Loucy (cell line): ENCODE measurements at regions not wholly inside any gene's neighbourhood (a gene's known extent, or its start where the extent isn't known, plus 50 kb on each side); places are given as distances from the start of the nearest gene placed in this dataset.

Source experiments
- H2AFZ ChIP-seq: fragments of 200-600 bp; sonication (generic); 2 replicates; pipeline ENCODE4 v1.6.0; 2016; ENCODE audit warnings: antibody characterized with exemption, mild to moderate bottlenecking, low read length, moderate library complexity
- H3F3A ChIP-seq: fragments of 200-600 bp; 2 replicates; pipeline ENCODE4 v1.6.0; 2016; ENCODE audit warnings: antibody characterized with exemption, low read depth, mild to moderate bottlenecking
- H3K27me3 ChIP-seq: fragments of 200-600 bp; sonication (generic); 2 replicates; pipeline ENCODE4 v1.6.1; 2014; ENCODE audit warnings: low read length, mild to moderate bottlenecking; ENCODE audit not compliant: insufficient read depth, poor library complexity, severe bottlenecking
- H3K36me3 ChIP-seq: fragments of 200-600 bp; sonication (generic); 2 replicates; pipeline ENCODE4 v1.6.1; 2016; ENCODE audit warnings: low read length; ENCODE audit not compliant: insufficient read depth
- H3K4me1 ChIP-seq: fragments of 200-600 bp; sonication (generic); 2 replicates; pipeline ENCODE4 v1.5.1; 2014; ENCODE audit warnings: low read length, mild to moderate bottlenecking; ENCODE audit not compliant: insufficient read depth, poor library complexity, severe bottlenecking
- H3K4me2 ChIP-seq: fragments of 200-600 bp; sonication (generic); 2 replicates; pipeline ENCODE4 v1.6.0; 2014; ENCODE audit warnings: antibody characterized with exemption, low read length, low read depth, mild to moderate bottlenecking; ENCODE audit not compliant: poor library complexity, severe bottlenecking
- H3K4me3 ChIP-seq: fragments of 200-600 bp; sonication (generic); 2 replicates; pipeline ENCODE4 v1.5.1; 2014; ENCODE audit warnings: low read length, mild to moderate bottlenecking, mixed read lengths; ENCODE audit not compliant: poor library complexity, severe bottlenecking
- H3K79me2 ChIP-seq: fragments of 200-600 bp; sonication (generic); 2 replicates; pipeline ENCODE4 v1.6.1; 2014; ENCODE audit warnings: low read length; ENCODE audit not compliant: insufficient read depth
- H3K9ac ChIP-seq: fragments of 200-600 bp; sonication (generic); 2 replicates; pipeline ENCODE4 v1.6.0; 2014; ENCODE audit warnings: mild to moderate bottlenecking, low read depth, low read length, moderate library complexity; ENCODE audit not compliant: poor library complexity, severe bottlenecking
- H3K9me2 ChIP-seq: fragments of 200-600 bp; sonication (generic); replicated peaks from 2 replicates; pipeline ENCODE4 v1.6.1; 2016; ENCODE audit warnings: low read depth, low read length, mixed read lengths
- H3K9me3 ChIP-seq: fragments of 200-600 bp; sonication (generic); 2 replicates; pipeline ENCODE4 v1.6.1; 2014; ENCODE audit warnings: mild to moderate bottlenecking, antibody characterized with exemption, low read length, low read depth; ENCODE audit not compliant: insufficient read depth
- H4K20me1 ChIP-seq: fragments of 200-600 bp; sonication (generic); 2 replicates; pipeline ENCODE4 v1.6.0; 2014; ENCODE audit warnings: antibody characterized with exemption, low read length, mild to moderate bottlenecking; ENCODE audit not compliant: insufficient read depth, poor library complexity, severe bottlenecking
- CTCF ChIP-seq: fragments of 200-600 bp; sonication (generic); conservative IDR thresholded peaks from 2 replicates; pipeline ENCODE4 v1.5.1; 2014; ENCODE audit warnings: mild to moderate bottlenecking, antibody characterized with exemption, low read length
- EZH2phosphoT487 ChIP-seq: fragments of 200-600 bp; IDR thresholded peaks from 2 replicates; pipeline ENCODE4 v1.6.1; 2018; ENCODE audit warnings: antibody characterized with exemption, mild to moderate bottlenecking, moderate library complexity, borderline replicate concordance

- H2AFZ ChIP-seq = no peak overlapping the region
- no peaks in the 10 kb centered on the region for H4K20me1 ChIP-seq
- H3K9ac ChIP-seq = no peak overlapping the region
- no peaks in the 10 kb centered on the region for H3K9me2 ChIP-seq
- H3K4me1 ChIP-seq = no peaks in the 10 kb centered on the region
- no peaks in the 10 kb centered on the region; the same call in 1 of the 2 replicates for H3K9me3 ChIP-seq
- no peak overlapping the region for H3K4me3 ChIP-seq
- H3F3A ChIP-seq = no peaks in the 10 kb centered on the region
- no peaks in the 10 kb centered on the region for H3K36me3 ChIP-seq
- no peaks in the 10 kb centered on the region for H3K27me3 ChIP-seq
- H3K4me2 ChIP-seq = no peak overlapping the region
- TF ChIP-seq EZH2phosphoT487 (no peak), CTCF (no peak)
- no peaks in the 10 kb centered on the region for H3K79me2 ChIP-seq
These were observed 103.2 kb downstream of the TBX5 start for GRCh38 chr12:114302606-114303315.

GRCh38 chr12:114302117-114302516 is 103.8 kb downstream of the TBX5 start:
- H3K79me2 ChIP-seq = no peaks in the 10 kb centered on the region
- no peaks in the 10 kb centered on the region for H3F3A ChIP-seq
- no peak overlapping the region for H3K4me3 ChIP-seq
- no peak overlapping the region for H2AFZ ChIP-seq
- H3K9me3 ChIP-seq = no peaks in the 10 kb centered on the region; the same call in 1 of the 2 replicates
- no peaks in the 10 kb centered on the region for H3K9me2 ChIP-seq
- no peak for TF ChIP-seq EZH2phosphoT487
- TF ChIP-seq CTCF = no peak
- H3K4me2 ChIP-seq = no peak overlapping the region
- H3K27me3 ChIP-seq = no peaks in the 10 kb centered on the region
- no peaks in the 10 kb centered on the region for H3K4me1 ChIP-seq
- H4K20me1 ChIP-seq = no peaks in the 10 kb centered on the region
- no peaks in the 10 kb centered on the region for H3K36me3 ChIP-seq
- H3K9ac ChIP-seq = no peak overlapping the region

GRCh38 chr12:114294303-114294685 is 111.7 kb downstream of the TBX5 start:
- Histone ChIP-seq H3K36me3 (no peaks in the 10 kb centered on the region), H3K79me2 (no peaks in the 10 kb centered on the region), H3K9me3 (no peaks in the 10 kb centered on the region; the same call in 1 of the 2 replicates), H3F3A (no peaks in the 10 kb centered on the region), H4K20me1 (no peaks in the 10 kb centered on the region), H3K27me3 (no peaks in the 10 kb centered on the region), H3K9ac (no peak overlapping the region), H2AFZ (no peak overlapping the region), H3K4me2 (no peak overlapping the region), H3K4me3 (no peak overlapping the region), H3K4me1 (no peaks in the 10 kb centered on the region), H3K9me2 (no peaks in the 10 kb centered on the region)
- no peak for TF ChIP-seq CTCF
- TF ChIP-seq EZH2phosphoT487 = no peak
